Caco-2 (cell line): ENCODE measurements at regions not wholly inside any gene's neighbourhood (a gene's known extent, or its start where the extent isn't known, plus 50 kb on each side); places are given as distances from the start of the nearest gene placed in this dataset.
"Not testable (repeated sequence)": the region's sequence is repeated elsewhere in the genome, so short reads cannot be mapped to it uniquely, and the experiment has no call there.

Experiments used
- BruUV-seq: library from RNA; stranded (reverse); fragments of 400-500 nt; replicated peaks from 2 replicates; lab custom pipeline; 2021; lab: Mats Ljungman, UMichigan
- CTCF ChIA-PET: fragments of 300-600 bp; sonication (Branson Sonifier 250); formaldehyde crosslinking; loops from one replicate; lab custom pipeline; 2022; ENCODE audit warnings: antibody characterized with exemption; lab: Charles Lee
- POLR2A ChIA-PET: fragments of 300-600 bp; sonication (Branson Sonifier 250); formaldehyde crosslinking; loops from one replicate; lab custom pipeline; 2022; ENCODE audit warnings: antibody characterized with exemption; lab: Charles Lee
- DNase-seq, 2 experiments: peaks; one replicate each; pipeline versions ENCODE4 v3.0.0 to v3.0.0-alpha.2; 2020 to 2022
- H3K27me3 ChIP-seq: replicated peaks from 2 replicates; pipeline ENCODE4 v1.6.0; 2011; ENCODE audit warnings: low read length; ENCODE audit not compliant: control insufficient read depth, insufficient read depth
- H3K36me3 ChIP-seq: 2 replicates; pipeline ENCODE4 v1.5.1; 2011; ENCODE audit warnings: low read length; ENCODE audit not compliant: control insufficient read depth, insufficient read depth
- H3K4me1 ChIP-seq: fragments of 250-450 bp; sonication (Bioruptor Pico); 2 replicates; pipeline ENCODE4 v1.5.1; 2020; ENCODE audit warnings: mild to moderate bottlenecking
- H3K4me3 ChIP-seq: 2 replicates; pipeline ENCODE4 v1.5.1; 2011; ENCODE audit warnings: low read depth, mild to moderate bottlenecking, control low read depth, low read length
- H3K9me3 ChIP-seq: fragments of 250-450 bp; sonication (Bioruptor Pico); 2 replicates; pipeline ENCODE4 v1.5.1; 2020; ENCODE audit warnings: mild to moderate bottlenecking, moderate library complexity
- H3K27ac Mint-ChIP-seq: one replicate; pipeline ENCODE4 v1.8.0; 2022; ENCODE audit warnings: mixed read lengths; ENCODE audit not compliant: unreplicated experiment
- H3K27me3 Mint-ChIP-seq: one replicate; pipeline ENCODE4 v1.8.0; 2022; ENCODE audit warnings: mixed read lengths; ENCODE audit not compliant: insufficient read depth, unreplicated experiment
- H3K36me3 Mint-ChIP-seq: one replicate; pipeline ENCODE4 v1.8.0; 2022; ENCODE audit warnings: mild to moderate bottlenecking, mixed read lengths; ENCODE audit not compliant: insufficient read depth, unreplicated experiment
- H3K4me1 Mint-ChIP-seq: one replicate; pipeline ENCODE4 v1.8.0; 2022; ENCODE audit warnings: low read depth, mixed read lengths; ENCODE audit not compliant: unreplicated experiment
- H3K4me3 Mint-ChIP-seq: one replicate; pipeline ENCODE4 v1.8.0; 2022; ENCODE audit warnings: mild to moderate bottlenecking, moderate library complexity, mixed read lengths; ENCODE audit not compliant: unreplicated experiment
- H3K9me3 Mint-ChIP-seq: one replicate; pipeline ENCODE4 v1.8.0; 2022; ENCODE audit warnings: mixed read lengths; ENCODE audit not compliant: unreplicated experiment
- intact Hi-C: fragments of 100-400 bp; cut with micrococcal nuclease; formaldehyde crosslinking; loops from one replicate; pipeline ENCODE4 v1.10.0; 2022; ENCODE audit not compliant: unreplicated experiment
- TF ChIP-seq, protein P1 (sequence below), 2 experiments: fragments of 200-600 bp in 1 of 2; IDR thresholded peaks; 1 replicate in 1 of 2; 2 replicates in 1 of 2; pipeline versions ENCODE4 v1.5.1 to v1.8.0; 2011 to 2022; ENCODE audit warnings: antibody characterized with exemption in 1 of 2, control low read depth in 1 of 2, inconsistent platforms in 1 of 2, low read depth in 1 of 2, low read length in 1 of 2, mild to moderate bottlenecking in 1 of 2, moderate library complexity in 1 of 2; ENCODE audit not compliant: insufficient read depth in 1 of 2, severe bottlenecking in 1 of 2, unreplicated experiment in 1 of 2

DNA sequence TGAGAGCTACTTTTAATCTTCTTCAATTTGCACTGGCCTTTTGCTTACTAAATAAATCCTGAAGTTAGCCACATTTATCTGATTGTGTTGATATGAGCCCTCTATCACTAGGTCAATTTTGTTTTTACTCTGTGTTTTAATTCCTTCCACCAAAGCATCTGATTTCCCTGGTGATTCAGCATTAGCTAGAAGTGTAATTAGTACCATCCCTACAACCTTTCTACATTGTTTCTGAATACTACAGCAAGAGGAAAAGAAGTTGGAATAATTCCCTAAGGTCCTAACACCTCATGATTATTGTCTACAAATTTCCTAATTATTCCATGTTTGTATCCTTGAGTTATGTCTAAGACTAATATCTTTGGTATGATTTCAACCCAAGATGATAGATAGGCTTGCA lies 1093.6 kb downstream of the SUCLG1 start:
- Mint-ChIP-seq H3K9me3 (peaks cover 9% of the 10 kb centered on the region), H3K27ac (no peak overlapping the region), H3K27me3 (no peaks in the 10 kb centered on the region), H3K4me1 (no peaks in the 10 kb centered on the region), H3K4me3 (no peak overlapping the region), H3K36me3 (no peaks in the 10 kb centered on the region)
- TF ChIP-seq, protein P1, sequence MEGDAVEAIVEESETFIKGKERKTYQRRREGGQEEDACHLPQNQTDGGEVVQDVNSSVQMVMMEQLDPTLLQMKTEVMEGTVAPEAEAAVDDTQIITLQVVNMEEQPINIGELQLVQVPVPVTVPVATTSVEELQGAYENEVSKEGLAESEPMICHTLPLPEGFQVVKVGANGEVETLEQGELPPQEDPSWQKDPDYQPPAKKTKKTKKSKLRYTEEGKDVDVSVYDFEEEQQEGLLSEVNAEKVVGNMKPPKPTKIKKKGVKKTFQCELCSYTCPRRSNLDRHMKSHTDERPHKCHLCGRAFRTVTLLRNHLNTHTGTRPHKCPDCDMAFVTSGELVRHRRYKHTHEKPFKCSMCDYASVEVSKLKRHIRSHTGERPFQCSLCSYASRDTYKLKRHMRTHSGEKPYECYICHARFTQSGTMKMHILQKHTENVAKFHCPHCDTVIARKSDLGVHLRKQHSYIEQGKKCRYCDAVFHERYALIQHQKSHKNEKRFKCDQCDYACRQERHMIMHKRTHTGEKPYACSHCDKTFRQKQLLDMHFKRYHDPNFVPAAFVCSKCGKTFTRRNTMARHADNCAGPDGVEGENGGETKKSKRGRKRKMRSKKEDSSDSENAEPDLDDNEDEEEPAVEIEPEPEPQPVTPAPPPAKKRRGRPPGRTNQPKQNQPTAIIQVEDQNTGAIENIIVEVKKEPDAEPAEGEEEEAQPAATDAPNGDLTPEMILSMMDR (IDR thresholded peaks at IDR 0.05; ENCODE audit: insufficient read depth in 1 of 2, low read depth in 1 of 2, low read length in 1 of 2, severe bottlenecking in 1 of 2, unreplicated experiment in 1 of 2), result no peak
- no peaks in the 10 kb centered on the region for H3K27me3 ChIP-seq
- H3K9me3 ChIP-seq, result no peaks in the 10 kb centered on the region
- no peaks in the 10 kb centered on the region for H3K36me3 ChIP-seq
- BruUV-seq, result no TSS peak
- intact Hi-C loops, result no loop called here
- no peaks in the 10 kb centered on the region for H3K4me1 ChIP-seq
- no peak for DNase-seq
- POLR2A ChIA-PET, result no interaction called here
- CTCF ChIA-PET, result no interaction called here
- H3K4me3 ChIP-seq, result no peak overlapping the region

DNA sequence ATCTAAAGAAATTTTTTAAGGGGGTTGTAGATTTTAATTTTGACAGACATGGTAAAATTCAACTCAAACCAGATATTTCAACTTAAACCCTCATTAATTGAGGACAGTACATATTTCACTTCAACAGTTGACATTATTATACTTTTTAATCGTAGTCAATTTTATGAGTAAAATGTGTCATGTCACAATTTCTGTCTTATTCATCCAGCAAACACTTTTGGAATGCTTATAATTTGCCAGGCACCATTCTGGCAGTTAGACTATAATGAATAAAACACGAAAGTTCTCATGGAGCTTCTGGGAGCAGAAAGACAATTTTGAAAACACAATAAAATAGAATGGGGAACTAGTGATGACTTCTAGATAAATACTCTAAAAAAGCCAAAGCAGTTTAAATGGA lies 1094.8 kb downstream of the SUCLG1 start:
- H3K27ac Mint-ChIP-seq, result no peak overlapping the region
- no peaks in the 10 kb centered on the region for H3K9me3 ChIP-seq

DNA sequence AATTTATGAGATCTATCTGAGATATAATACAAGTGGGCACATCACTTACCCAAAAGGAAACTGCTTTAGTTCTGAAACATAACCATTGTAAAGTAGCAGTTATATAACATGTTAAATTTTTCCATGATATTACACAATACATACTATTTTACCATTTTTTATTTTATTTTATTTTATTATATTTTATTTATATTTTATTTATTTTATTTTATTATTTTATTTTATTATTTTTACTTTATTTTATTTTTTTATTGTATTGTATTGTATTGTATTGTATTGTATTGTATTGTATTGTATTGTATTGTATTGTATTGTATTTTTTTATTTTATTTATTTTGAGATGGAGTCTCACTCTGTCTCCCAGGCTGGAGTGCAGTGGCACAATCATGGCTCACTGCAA lies 1095.9 kb downstream of the SUCLG1 start:
- CTCF ChIA-PET, H3K9me3 ChIP-seq, H3K27me3 ChIP-seq, H3K36me3 ChIP-seq, BruUV-seq, DNase-seq, H3K4me3 Mint-ChIP-seq, H3K36me3 Mint-ChIP-seq, H3K4me1 ChIP-seq, H3K27me3 Mint-ChIP-seq, H3K4me1 Mint-ChIP-seq, H3K27ac Mint-ChIP-seq, POLR2A ChIA-PET, H3K9me3 Mint-ChIP-seq, intact Hi-C loops, H3K4me3 ChIP-seq: not testable (repeated sequence)

More for the DNA sequence above, 1094.8 kb downstream of the SUCLG1 start:
- Histone ChIP-seq H3K4me3 (no peak overlapping the region), H3K4me1 (no peaks in the 10 kb centered on the region), H3K36me3 (no peaks in the 10 kb centered on the region), H3K27me3 (no peaks in the 10 kb centered on the region)
- intact Hi-C loops, result no loop called here
- Mint-ChIP-seq H3K4me3 (no peak overlapping the region), H3K27me3 (no peaks in the 10 kb centered on the region), H3K9me3 (peaks cover 10% of the 10 kb centered on the region), H3K36me3 (no peaks in the 10 kb centered on the region), H3K4me1 (no peaks in the 10 kb centered on the region)
- TF ChIP-seq, protein P1 (IDR thresholded peaks at IDR 0.05; ENCODE audit: insufficient read depth in 1 of 2, low read depth in 1 of 2, low read length in 1 of 2, severe bottlenecking in 1 of 2, unreplicated experiment in 1 of 2), result no peak
- ChIA-PET POLR2A (no interaction called here), CTCF (no interaction called here)
- no TSS peak for BruUV-seq
- DNase-seq, result no peak

DNA sequence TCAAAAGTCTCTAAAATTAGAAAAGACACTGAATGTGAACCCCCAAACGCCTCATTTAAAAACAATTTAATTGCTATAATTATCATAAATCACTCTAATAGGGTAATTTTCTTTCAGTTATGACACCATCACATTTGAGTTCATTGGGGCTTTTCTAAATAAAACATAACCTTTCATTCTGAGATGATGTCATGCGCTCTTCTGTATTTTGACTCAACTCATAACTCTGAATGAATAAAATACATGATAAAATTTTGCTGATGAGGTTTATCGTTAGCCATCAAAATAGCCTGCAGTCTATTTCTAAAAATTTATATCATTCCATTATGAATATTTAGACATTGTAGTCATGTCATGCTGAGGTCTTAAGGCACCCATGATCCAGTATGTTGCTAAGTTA lies 1099.7 kb downstream of the SUCLG1 start:
- intact Hi-C loops, result no loop called here
- no peaks in the 10 kb centered on the region for H3K4me1 Mint-ChIP-seq
- H3K36me3 Mint-ChIP-seq, result no peaks in the 10 kb centered on the region
- no peak overlapping the region for H3K4me3 Mint-ChIP-seq
- TF ChIP-seq, protein P1 (IDR thresholded peaks at IDR 0.05; ENCODE audit: insufficient read depth in 1 of 2, low read depth in 1 of 2, low read length in 1 of 2, severe bottlenecking in 1 of 2, unreplicated experiment in 1 of 2), result no peak
- no peaks in the 10 kb centered on the region for H3K27me3 ChIP-seq
- H3K4me1 ChIP-seq, result no peaks in the 10 kb centered on the region
- no peaks in the 10 kb centered on the region for H3K27me3 Mint-ChIP-seq
- no peak overlapping the region for H3K4me3 ChIP-seq
- H3K9me3 Mint-ChIP-seq, result peaks cover 10% of the 10 kb centered on the region
- POLR2A ChIA-PET, result no interaction called here
- H3K36me3 ChIP-seq, result no peaks in the 10 kb centered on the region
- DNase-seq, result no peak
- CTCF ChIA-PET, result no interaction called here
- H3K27ac Mint-ChIP-seq, result no peak overlapping the region
- BruUV-seq, result no TSS peak
- no peaks in the 10 kb centered on the region for H3K9me3 ChIP-seq
